DMS79 treated with DMSO at 0.1 percent for 48 hours (cell line): ENCODE measurements at regions not wholly inside any gene's neighbourhood (a gene's known extent, or its start where the extent isn't known, plus 50 kb on each side); places are given as distances from the start of the nearest gene placed in this dataset.

Experiments
- DNase-seq: peaks from one replicate; lab custom pipeline; 2025; lab: John Stamatoyannopoulos, UW

DNA sequence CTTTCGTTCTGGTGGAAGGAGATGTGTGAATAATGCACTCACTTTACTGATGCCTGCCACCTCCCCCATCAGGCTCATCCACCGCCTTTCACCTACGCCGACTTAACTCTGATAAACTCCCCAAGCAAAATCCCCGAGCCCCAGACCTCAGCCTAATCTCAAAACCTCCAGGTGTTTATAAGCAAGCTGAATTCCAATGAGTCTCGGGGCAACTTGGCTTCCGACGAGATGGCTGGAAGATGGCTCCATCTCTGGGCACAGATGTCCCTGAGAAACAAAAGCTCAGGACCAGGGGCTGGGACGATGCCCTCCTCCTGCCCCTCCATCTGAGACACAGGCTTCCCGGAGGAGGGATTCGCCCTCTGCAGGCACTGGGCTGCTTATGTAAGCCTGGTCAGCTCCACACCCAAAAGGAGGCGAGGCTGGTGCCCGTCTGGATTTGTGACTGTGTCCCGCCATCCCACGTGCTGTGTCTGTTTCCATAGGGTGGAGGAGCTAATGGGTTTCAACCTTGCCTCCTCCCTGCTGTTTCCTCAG is 386.4 kb upstream of the TNRC6C start:
- DNase-seq, result peak; percentile 75

DNA sequence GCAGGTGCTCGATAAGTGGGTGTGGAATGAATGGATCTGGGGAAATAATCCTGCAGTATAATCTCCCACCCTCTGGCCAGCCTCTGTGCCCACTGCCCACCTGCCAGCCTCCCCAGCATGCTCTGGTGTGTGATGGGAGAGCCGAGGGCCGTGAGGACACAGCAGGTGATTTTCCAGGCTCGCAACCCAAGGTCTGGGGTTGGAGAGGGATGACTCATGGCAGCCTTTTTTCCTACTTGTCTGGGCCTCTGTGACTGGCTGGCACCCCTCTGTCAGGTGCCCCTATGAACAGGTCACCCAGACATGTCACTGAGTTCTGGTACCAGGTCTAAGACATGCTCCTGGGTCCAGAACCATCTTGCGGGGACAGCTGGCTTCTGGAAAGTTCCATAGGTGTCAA is 385.7 kb upstream of the TNRC6C start:
- peak; percentile 75 for DNase-seq

DNA sequence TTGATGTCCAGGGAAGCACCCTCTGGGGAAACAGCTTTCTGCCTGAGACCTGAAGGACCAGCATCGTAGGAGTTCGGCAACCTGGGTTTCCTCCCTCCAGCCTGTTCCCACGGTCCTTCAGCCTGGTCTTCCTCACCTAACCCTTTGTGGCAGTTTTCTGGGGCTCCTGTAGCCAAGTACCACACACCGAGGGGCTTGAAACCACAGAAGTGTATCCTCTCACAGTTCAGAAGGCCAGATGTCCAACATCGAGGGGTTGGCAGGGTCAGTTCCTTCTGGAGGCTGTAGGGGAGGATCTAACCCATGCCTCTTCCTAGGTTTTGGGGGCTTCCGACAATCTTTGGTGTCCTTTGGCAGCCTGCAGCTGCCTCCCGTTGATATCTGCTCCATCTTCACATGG is 381.0 kb upstream of the TNRC6C start:
- DNase-seq, result no peak

DNA sequence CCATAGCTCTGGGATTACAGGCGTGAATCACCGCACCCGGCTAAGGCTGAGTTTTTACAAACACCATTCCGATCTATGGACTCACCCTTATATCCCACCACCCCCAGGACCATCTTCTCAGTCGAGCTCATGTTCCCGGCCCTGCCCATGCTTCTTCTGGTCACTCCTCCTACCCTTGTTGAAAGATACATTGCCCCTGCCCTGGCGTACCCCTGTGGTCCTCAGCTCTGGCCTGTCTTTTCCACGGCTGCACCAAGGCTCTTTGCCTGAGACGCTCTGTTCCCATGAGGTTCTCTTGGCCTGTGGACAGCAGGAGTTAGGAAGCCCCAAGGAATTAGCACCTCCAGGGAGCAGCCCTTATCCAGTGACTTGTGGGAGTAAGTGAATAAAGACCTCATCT is 379.4 kb upstream of the TNRC6C start:
- no peak for DNase-seq

DNA sequence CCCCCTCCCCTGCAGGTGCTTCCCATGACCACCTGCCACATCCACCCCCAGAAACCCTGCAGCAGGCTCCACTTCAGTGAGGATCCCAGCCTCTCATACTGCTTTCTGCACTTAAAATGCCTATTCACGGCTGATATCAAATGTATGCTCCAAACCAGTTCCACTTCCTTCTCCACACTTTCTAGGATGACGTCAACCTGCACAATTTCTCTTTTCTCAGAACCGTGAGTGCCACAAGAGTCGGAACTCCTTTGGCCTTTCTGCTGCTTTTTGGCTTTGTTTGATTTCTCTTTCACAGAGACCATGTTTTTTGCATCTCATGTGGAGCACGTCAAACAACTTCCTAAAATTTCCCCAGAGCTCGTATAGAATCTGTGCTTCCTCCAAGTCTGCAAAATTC is 378.8 kb upstream of the TNRC6C start:
- DNase-seq, result peak; percentile 91

DNA sequence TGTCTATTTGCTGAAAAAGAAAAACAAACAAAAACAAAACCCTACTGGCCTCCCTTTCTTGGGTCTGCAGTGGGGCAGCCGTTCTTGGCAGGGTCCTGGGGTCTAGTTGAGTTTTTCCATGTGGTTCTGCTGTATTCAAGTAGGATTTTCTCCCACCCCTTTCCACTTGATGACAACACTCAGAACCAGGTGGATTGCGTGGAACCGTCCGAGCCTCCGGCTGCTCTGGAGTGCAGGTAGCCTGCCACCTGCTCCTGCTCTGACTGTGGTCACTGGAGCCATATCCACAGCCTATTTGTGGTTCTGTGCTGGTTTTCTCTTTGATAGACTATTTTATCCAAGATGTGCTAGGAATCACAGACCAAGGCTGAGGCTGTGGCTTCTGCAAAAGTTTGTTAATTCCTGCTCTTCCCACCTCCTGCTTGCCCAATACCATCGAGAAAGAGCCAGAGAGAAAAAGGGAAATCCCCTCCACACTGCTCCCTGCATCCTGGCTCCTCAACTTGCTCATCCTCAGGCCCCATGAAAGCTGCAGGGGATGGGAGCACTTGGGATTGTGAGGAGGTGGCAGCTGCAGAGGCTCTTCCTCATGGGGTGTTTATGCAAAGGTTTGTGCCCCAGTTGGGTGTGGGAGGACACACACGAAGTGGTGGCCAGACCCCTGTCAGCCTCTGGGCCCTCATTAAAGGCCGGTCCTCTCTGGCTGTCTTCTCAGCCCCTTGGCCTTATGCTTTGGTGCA is 377.8 kb upstream of the TNRC6C start:
- DNase-seq, result peak; percentile 22

DNA sequence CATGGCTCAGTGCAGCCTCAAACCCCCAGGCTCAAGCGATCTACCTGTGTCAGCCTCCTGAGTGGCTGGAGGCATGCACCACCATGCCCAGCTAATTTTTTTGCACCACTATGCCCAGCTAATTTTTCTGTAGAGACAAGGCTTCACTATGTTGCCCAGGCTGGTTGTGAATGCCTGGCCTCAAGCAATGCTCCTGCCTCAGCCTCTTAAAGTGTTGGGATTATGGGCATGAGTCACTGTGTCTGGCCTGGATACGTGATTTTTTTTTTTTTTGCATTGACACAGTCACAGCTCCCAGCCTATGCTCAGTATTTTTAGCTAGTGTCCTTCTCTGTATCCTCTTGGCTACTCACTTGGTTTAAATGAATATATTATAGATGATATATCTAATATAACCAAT is 377.0 kb upstream of the TNRC6C start:
- peak; percentile 45 for DNase-seq

DNA sequence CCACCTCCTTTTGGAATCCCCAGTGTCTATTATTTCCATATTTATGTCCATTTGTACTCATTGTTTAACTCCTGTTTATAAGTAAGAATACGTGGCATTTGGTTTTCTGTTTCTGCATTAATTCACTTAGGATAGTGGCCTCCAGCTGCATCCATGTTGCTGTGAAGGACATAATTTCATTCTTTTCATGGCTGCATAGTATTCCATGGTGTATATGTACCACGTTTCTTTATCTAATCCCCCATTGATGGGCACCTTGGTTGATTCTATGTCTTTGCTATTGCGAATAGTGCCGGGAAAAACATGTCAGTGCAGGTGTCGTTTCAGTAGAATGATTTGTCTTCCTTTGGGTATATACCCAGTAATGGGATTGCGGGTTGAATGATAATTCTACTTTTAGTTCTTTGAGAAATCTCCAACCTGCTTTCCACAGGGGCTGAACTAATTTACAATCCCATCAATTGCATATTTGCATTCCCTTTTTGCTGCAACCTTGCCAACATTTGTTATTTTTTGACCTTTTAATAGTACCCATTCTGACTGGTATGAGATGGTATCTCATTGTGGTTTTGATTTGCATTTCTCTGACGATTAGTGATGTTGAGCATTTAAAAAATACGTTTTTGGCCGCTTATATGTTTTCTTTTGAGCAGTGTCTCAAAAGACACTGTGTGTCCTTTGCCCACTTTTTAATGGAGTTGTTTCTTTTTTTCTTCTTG is 373.2 kb upstream of the TNRC6C start:
- DNase-seq, result no peak

DNA sequence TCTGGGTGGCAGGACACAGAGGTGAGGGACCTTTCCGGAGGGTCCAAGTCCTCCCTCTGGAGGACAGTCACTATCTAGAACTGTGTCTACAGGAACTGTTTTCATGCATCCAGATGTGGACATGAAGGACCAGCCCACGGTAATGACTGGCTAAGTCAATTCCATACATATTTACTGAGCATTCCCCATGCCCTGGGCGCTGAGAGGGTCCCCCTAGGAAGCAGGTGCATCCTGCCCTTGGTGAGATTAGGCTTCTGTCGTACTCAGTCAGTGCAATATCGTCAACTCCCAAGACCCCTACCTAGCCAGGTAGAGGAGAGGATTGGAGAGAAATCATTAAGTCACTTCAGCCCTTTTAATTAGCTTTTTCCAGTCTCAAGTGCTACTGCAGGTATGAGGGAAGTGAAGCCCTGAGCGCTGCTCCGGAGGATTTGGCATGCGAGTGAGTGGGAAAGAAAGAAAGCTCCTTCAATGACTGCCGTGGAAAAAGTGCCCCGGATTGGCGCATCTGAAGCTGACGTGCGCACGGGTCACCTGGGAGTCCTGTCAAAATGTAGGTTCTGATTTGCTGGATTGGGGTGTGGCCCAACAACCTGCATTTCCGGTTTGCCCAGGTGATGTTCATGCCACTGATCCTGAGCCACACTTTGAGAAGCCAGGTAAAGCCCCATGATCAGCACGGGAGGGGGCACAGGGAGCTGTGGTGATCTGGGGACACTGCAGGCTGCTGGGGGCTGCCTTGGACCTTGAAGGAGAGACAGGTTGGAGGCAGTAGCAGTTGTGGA is 367.4 kb upstream of the TNRC6C start:
- peak; percentile 40 for DNase-seq

DNA sequence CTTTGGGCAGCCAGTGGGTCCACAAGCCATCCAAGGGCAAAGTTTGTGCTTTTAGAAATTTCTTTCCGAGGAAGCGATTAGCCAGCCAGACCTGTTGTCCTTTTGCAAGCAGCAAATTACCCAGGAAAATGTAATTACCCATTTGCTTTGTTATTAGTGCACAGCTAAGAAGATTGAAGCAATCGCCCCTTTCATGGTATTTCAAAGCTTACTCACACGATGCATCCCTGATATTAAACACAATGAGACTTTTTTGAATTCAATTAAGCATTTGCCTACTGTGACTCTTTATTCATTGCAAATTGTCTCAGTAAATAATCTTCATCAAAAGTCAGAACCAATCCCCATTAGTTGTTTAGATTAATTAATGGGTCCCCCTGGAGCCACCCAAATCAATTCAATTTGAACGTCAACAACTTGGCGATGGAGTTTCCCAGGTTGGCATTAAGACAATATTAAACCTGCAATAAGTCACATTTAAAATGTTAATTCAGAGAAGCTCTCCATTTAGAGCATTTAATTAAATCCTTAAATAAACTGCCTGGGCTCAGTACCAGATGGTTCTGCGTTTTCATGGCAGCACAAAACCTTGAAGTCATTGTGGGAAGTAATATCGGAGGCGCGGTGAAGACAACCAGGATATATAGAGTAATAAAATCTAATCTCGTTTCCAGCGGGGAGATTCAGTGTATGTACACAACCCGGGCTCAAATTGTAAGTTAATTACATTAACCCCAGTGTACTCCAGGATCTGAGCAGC is 366.2 kb upstream of the TNRC6C start:
- no peak for DNase-seq

DNA sequence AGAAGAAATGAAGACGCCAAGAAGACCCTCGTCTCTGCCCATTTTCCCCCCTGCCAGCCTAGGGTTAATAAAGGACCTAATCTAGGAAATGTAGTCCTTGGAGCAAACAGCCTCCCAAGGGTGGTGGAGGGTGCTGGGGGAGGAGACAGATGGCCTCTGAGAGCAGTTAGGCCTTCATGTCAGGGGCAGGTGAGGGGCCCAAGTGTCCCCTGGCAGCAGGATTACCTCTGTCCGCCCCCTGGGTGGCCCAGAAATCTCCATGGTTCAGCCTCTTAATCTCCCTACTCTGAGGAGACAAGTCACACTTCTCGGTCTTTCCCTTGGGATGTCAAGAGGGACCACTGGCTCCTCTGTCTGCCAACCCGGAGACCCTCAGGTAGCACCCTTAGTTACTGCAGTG is 365.4 kb upstream of the TNRC6C start:
- no peak for DNase-seq

DNA sequence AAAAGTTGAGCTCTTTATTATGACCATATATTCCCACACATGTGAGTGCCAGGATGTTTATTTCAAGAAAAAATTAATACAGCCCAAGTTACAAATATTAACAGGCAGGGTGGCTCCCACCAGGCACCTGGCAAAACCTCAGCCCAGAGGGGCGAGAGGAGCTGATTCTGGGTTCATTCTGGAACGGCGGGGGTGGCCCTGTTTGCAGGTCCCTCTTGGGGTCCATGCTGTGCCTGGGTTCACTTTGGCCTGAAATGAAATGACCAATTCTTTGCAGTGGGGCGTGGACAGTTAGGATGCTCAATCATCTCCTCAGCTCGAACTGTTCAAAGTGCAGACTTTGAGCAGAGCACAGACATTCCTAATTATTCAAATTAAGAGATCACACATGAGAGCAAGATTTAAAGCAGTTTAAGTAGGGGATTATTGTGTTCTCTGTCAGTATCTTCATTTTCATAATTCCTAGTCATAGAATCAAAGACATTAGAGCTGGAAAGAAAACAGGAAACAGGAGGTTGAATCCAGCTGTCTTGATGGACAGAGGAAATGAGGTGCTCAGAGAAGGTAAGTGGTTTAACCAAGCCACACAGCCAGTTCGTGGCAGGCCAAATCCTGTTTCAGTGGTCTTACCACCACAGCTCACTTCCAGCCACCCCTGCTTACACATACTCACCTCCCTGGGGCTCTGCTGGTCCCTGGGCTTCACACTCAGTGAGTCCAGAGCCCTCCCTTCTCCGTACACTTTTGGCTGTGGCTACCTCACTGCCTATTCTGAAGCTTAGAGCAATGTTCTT is 363.9 kb upstream of the TNRC6C start:
- no peak for DNase-seq

DNA sequence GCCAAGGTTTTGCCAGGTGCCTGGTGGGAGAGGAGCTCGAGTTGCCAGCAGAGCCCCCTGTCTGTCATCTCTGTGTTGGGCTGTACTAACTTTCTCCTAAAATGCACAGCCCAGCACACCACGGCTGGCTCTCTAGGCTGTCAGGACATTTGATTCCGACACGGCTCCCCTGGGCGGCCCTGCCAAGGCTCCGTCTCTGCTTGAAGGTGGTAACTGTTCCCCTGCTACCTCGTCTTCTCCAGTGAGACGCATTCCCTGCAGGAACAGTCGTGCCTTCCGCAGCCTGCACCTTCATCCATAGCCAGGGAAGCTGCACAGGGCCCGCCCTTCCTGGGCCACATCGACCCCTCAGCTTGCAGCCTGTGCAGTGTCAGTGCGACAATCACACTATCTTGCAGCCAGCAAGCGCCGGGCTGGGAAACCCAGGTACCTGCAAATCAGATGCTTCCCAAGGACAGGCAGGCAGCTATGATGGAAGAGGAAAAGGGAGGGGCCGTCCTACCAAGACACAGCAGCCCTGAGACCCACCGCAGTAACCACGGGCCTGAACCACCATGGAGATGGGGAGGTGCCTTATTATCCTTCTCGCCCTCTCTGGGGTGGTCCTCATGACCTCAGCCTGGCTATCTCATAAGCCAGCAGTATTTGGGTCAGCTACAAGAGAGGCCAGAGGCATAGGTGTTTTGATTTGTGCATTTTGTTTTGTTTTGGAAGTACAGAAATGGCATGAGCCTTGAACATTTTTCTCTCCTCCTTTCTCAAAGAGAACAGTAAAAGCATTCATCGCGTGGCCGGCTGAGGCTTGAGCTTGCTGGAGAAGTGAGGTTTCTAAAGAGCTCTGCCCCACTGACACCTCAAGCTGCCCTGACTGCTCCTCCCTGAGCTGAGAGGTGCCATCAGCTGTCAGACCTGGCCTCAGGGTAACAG is 361.7 kb upstream of the TNRC6C start:
- no peak for DNase-seq

DNA sequence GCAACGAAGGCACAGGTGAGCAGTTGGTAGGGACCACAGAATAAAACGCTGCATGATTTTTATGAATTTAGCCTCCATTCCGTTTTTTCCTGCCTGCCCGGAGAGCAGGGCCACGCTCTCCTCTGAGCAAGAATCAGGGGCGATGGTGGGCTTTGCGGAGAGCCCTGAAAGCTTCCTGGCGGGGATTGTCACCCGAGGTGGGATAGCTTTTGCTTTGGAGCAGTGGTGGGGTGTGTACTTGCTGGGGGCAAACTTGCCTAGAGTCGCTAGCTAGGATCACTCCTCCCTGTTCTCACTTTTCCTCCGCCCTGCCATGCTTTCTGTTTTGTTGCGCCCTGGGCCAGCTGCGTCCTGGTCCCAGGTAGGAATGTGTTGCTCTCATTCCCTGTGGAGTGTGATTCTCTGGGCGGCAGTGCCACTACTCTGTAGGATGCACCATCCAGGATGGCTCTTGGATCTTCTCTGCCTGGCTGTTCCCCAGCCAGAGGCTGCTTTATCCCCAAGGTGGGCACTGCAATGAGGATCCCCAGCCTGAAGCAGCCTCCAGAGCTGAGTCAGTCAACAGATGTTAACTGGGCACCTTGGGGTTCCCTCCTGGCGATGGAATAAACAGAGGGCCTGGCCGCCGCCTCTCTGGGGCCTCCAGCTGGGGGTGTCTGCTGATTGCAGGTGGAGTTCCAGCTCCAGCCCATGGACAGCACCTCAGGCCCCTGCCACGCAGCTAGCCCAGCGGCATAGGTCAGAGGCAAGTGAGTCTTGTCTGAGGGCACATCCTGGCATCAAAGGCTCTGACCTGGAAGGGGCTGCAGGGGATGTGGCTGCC is 360.9 kb upstream of the TNRC6C start:
- DNase-seq, result no peak

DNA sequence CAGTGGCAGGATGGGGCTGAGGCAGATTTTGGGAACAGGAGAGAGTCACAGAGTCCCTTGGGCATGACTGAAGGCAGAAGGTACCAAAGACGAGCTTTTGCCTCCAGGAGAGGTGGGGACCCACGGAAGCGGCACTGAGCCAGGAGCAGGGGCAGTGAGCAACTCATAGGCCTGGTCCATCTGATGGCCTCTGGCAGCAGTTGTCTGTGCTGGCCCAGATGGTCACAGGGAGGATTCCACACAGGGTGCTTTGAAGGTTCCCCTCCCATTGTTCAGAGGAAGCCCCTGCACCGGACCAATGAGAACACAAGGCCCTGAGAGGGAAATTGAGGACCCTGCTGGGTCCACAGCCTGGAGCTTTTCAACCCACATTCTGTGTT is 360.3 kb upstream of the TNRC6C start:
- no peak for DNase-seq

DNA sequence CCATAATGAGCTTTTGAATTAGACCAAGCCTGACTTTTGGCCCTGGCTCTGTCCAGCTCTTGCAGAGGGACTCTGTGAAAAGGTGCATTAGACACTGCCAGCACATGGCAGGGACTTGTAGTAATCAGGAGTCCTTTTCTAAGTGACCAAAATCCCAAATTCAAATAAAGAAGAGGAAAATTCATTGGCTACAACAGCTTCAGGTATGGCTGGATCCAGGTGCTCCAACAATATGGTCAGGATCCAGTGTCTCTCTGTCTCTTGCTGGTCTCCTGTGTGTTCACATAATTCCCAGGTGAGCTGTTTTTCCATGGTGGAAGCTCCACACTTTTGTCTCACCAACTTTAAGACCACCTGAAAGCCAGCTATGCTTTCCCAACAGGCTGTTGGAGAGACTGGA is 358.8 kb upstream of the TNRC6C start:
- DNase-seq, result no peak

DNA sequence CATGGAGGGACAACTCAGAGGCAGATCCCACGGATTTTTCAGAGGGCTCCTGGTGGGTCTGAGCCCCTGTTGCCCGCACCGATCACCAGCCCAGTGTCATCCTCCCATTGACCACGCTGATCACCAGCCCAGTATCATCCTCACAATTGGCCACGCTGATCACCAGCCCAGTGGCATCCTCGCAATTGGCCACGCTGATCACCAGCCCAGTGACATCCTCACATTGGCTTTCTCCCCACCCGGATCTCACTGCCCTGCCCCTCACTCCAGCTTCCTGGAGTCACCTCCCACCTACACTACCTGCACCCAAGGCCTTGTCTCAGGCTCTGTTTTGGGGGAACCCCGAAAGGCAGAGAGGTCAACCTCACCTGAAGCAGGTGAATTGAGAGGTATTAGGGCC is 358.2 kb upstream of the TNRC6C start:
- no peak for DNase-seq

DNA sequence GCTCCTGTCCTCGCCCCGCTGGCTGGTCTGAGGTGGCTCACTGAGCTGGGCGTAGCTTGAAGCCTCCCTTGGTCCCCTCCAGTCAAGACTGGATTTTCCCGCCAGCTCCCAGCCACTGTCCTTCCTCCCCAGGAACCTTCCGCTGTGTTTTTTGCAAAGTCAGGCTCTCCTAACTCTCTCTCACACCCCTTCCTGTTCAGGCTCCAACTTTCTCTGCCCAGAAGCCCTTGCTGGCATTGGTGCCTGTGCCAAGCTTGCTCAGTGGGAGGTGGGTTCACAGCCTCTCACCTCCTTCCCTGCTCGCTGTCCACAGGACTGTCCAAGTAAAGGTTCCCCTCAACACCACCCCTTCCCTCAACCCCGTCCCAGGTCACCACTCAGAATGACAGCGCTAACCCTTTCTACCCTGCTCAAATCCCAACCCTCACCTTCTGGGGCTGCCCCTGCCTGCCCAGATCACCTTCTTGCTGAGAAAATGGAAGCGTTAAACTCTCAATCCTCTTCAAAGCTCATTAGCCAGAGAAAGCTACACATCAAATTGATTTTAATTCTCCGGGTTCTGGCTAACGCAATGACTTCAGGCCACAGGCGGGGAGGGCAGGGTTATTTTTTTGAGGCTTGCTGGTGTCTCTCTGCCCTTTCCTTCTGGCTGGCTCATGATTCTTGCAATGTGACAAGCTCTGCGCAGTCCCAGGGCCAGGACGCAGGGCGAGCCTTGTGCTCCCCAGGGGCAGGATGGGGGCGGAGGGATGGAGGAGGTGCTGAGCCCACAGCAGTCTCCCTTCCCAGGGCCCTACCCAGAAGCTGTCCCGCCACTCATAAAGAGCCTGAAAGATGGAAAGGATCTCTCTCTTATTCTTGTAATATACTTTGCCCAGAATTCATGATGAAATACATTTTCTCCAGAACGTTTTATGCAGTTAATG is 357.2 kb upstream of the TNRC6C start:
- no peak for DNase-seq
